HG03342 (cell line): ENCODE measurements at regions not wholly inside any gene's neighbourhood (a gene's known extent, or its start where the extent isn't known, plus 50 kb on each side); places are given as distances from the start of the nearest gene placed in this dataset.

ENCODE experiments used
- ATAC-seq: cut with Tn5 transposase; IDR thresholded peaks from one replicate; pipeline ENCODE4 v1.9.1; 2021; ENCODE audit warnings: mild to moderate bottlenecking, moderate library complexity; ENCODE audit not compliant: unreplicated experiment

GRCh38 chr12:118748478-118749380, 232.6 kb upstream of the SRRM4 start:
- ATAC-seq, result no peak

GRCh38 chr12:118749646-118750045, 231.7 kb upstream of the SRRM4 start:
- no peak for ATAC-seq

- ATAC-seq, result no peak
These were observed 230.7 kb upstream of the SRRM4 start for GRCh38 chr12:118750666-118751065.

- ATAC-seq, result no peak
These were observed 230.0 kb upstream of the SRRM4 start for GRCh38 chr12:118751355-118751754.

- ATAC-seq, result no peak
These were observed 220.7 kb upstream of the SRRM4 start for GRCh38 chr12:118760623-118761022.

- no peak for ATAC-seq
These were observed 218.1 kb upstream of the SRRM4 start for GRCh38 chr12:118763234-118763633.

- ATAC-seq, result no peak
These were observed 207.2 kb upstream of the SRRM4 start for GRCh38 chr12:118773956-118774723.

- no peak for ATAC-seq
These were observed 203.8 kb upstream of the SRRM4 start for GRCh38 chr12:118777504-118777903.

- no peak for ATAC-seq
These were observed 203.3 kb upstream of the SRRM4 start for GRCh38 chr12:118778077-118778476.

- no peak for ATAC-seq
These were observed 200.4 kb upstream of the SRRM4 start for GRCh38 chr12:118780939-118781338.

- no peak for ATAC-seq
These were observed 199.6 kb upstream of the SRRM4 start for GRCh38 chr12:118781692-118782091.

GRCh38 chr12:118783703-118784102, 197.6 kb upstream of the SRRM4 start:
- no peak for ATAC-seq

GRCh38 chr12:118790578-118790977, 190.8 kb upstream of the SRRM4 start:
- ATAC-seq, result no peak

GRCh38 chr12:118813778-118814357, 167.5 kb upstream of the SRRM4 start:
- no peak for ATAC-seq

- no peak for ATAC-seq
These were observed 165.0 kb upstream of the SRRM4 start for GRCh38 chr12:118816296-118816695.

- no peak for ATAC-seq
These were observed 159.9 kb upstream of the SRRM4 start for GRCh38 chr12:118821386-118821925.

GRCh38 chr12:118822512-118822911, 158.8 kb upstream of the SRRM4 start:
- ATAC-seq, result no peak

- ATAC-seq, result no peak
These were observed 154.3 kb upstream of the SRRM4 start for GRCh38 chr12:118827047-118827446.

- no peak for ATAC-seq
These were observed 153.7 kb upstream of the SRRM4 start for GRCh38 chr12:118827606-118828005.

- no peak for ATAC-seq
These were observed 151.0 kb upstream of the SRRM4 start for GRCh38 chr12:118830296-118830695.

- ATAC-seq, result no peak
These were observed 145.4 kb upstream of the SRRM4 start for GRCh38 chr12:118835926-118836325.
